CD8-positive, alpha-beta memory T cell (primary cell): ENCODE measurements at regions not wholly inside any gene's neighbourhood (a gene's known extent, or its start where the extent isn't known, plus 50 kb on each side); places are given as distances from the start of the nearest gene placed in this dataset.

ENCODE experiments used
- CTCF ChIA-PET: fragments of 350-600 bp; sonication (Branson Sonifier 250); formaldehyde crosslinking; loops from one replicate; lab custom pipeline; 2021; ENCODE audit warnings: antibody characterized with exemption; lab: Charles Lee
- POLR2A ChIA-PET: fragments of 350-600 bp; sonication (Branson Sonifier 250); formaldehyde crosslinking; loops from one replicate; lab custom pipeline; 2021; ENCODE audit warnings: antibody characterized with exemption; lab: Charles Lee
- DNase-seq, 5 donors: peaks; one replicate each; pipeline versions ENCODE4 v3.0.0 to v3.0.0-alpha.2; 2020 to 2022; ENCODE audit warnings: mixed read lengths in 1 of 5
- H3K27ac ChIP-seq: one replicate; pipeline ENCODE4 v1.7.0; 2013; ENCODE audit warnings: low read depth, mild to moderate bottlenecking, low read length, moderate library complexity
- H3K27me3 ChIP-seq: 2 replicates; pipeline ENCODE4 v1.7.0; 2013; ENCODE audit warnings: low read length, mild to moderate bottlenecking; ENCODE audit not compliant: insufficient read depth, poor library complexity, severe bottlenecking
- H3K36me3 ChIP-seq: 2 replicates; pipeline ENCODE4 v1.7.0; 2013; ENCODE audit warnings: mild to moderate bottlenecking, low read length, moderate library complexity; ENCODE audit not compliant: insufficient read depth
- H3K4me1 ChIP-seq: 2 replicates; pipeline ENCODE4 v1.7.0; 2013; ENCODE audit warnings: mild to moderate bottlenecking, low read length, moderate library complexity; ENCODE audit not compliant: insufficient read depth
- H3K4me3 ChIP-seq: 2 replicates; pipeline ENCODE4 v1.7.0; 2013; ENCODE audit warnings: mild to moderate bottlenecking, low read length
- H3K9me3 ChIP-seq: 2 replicates; pipeline ENCODE4 v1.7.0; 2013; ENCODE audit warnings: mild to moderate bottlenecking, low read length
- H3K27ac Mint-ChIP-seq, 8 donors: one replicate each; pipeline ENCODE4 v1.8.0; 2020 to 2021; ENCODE audit warnings: mixed read lengths in 8 of 8, mild to moderate bottlenecking in 6 of 8, inconsistent platforms in 3 of 8, moderate library complexity in 3 of 8
- H3K27me3 Mint-ChIP-seq, 2 donors: one replicate each; pipeline ENCODE4 v1.8.0; 2020 to 2021; ENCODE audit warnings: mixed read lengths in 2 of 2, mild to moderate bottlenecking in 1 of 2, moderate library complexity in 1 of 2
- H3K36me3 Mint-ChIP-seq, 3 donors: one replicate each; pipeline ENCODE4 v1.8.0; 2020 to 2021; ENCODE audit warnings: mixed read lengths in 3 of 3, inconsistent platforms in 1 of 3, mild to moderate bottlenecking in 1 of 3
- H3K4me1 Mint-ChIP-seq, 3 donors: one replicate each; pipeline ENCODE4 v1.8.0; 2020 to 2021; ENCODE audit warnings: mixed read lengths in 3 of 3, inconsistent platforms in 1 of 3, mild to moderate bottlenecking in 1 of 3
- H3K4me3 Mint-ChIP-seq, 7 donors: one replicate each; pipeline ENCODE4 v1.8.0; 2020 to 2021; ENCODE audit warnings: mixed read lengths in 7 of 7, mild to moderate bottlenecking in 6 of 7, moderate library complexity in 4 of 7, inconsistent platforms in 2 of 7
- H3K9me3 Mint-ChIP-seq, 5 donors: one replicate each; pipeline ENCODE4 v1.8.0; 2020 to 2022; ENCODE audit warnings: mixed read lengths in 5 of 5, mild to moderate bottlenecking in 3 of 5, moderate library complexity in 2 of 5, inconsistent platforms in 1 of 5

DNA sequence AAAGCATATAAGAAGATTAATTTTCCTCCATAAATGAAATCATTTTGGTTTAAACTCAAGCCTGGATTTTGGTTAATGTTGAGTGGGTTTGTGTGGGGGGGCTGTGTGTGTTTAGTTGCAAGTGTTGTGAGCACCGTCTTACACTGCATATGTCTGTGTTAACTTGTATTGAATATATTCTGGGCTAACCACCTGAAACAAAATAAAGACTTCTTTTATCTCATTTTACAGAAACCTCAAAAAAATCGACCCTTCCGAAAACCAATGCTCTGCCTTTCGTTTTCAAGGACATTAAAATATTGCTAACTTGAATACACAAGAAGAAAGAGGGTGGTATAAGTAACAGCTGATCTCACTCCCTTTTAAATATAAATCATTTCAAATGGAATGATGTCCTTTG, 192.2 kb upstream of the BLID start:
- no peaks in the 10 kb centered on the region for H3K36me3 Mint-ChIP-seq
- Histone ChIP-seq H3K9me3 (no peaks in the 10 kb centered on the region), H3K36me3 (no peaks in the 10 kb centered on the region), H3K4me3 (no peak overlapping the region), H3K27ac (no peak overlapping the region), H3K4me1 (no peaks in the 10 kb centered on the region), H3K27me3 (no peaks in the 10 kb centered on the region)
- ChIA-PET POLR2A (no interaction called here), CTCF (no interaction called here)
- H3K4me1 Mint-ChIP-seq: no peaks in the 10 kb centered on the region
- H3K27ac Mint-ChIP-seq: no peak overlapping the region
- H3K9me3 Mint-ChIP-seq: no peaks in the 10 kb centered on the region
- DNase-seq: no peak
- peaks cover 0 to 3% of the 10 kb centered on the region in 2 donors for H3K27me3 Mint-ChIP-seq
- no peak overlapping the region for H3K4me3 Mint-ChIP-seq

- Histone ChIP-seq H3K9me3 (no peaks in the 10 kb centered on the region), H3K27ac (no peak overlapping the region), H3K27me3 (no peaks in the 10 kb centered on the region), H3K4me1 (no peaks in the 10 kb centered on the region), H3K36me3 (no peaks in the 10 kb centered on the region), H3K4me3 (no peak overlapping the region)
- H3K36me3 Mint-ChIP-seq: no peaks in the 10 kb centered on the region
- CTCF ChIA-PET: no interaction called here
- peaks cover 0 to 3% of the 10 kb centered on the region in 2 donors for H3K27me3 Mint-ChIP-seq
- POLR2A ChIA-PET: no interaction called here
- H3K4me1 Mint-ChIP-seq: no peaks in the 10 kb centered on the region
- H3K4me3 Mint-ChIP-seq: no peak overlapping the region
- no peaks in the 10 kb centered on the region for H3K9me3 Mint-ChIP-seq
- DNase-seq: no peak
- H3K27ac Mint-ChIP-seq: no peak overlapping the region
Observed at GRCh38 chr11:122307476-122308035, 191.5 kb upstream of the BLID start.

GRCh38 chr11:122306831-122307391, 190.9 kb upstream of the BLID start:
- no peak overlapping the region for H3K4me3 ChIP-seq
- POLR2A ChIA-PET: no interaction called here
- DNase-seq: no peak
- Mint-ChIP-seq H3K9me3 (no peaks in the 10 kb centered on the region), H3K4me3 (no peak overlapping the region), H3K27ac (no peak overlapping the region), H3K36me3 (no peaks in the 10 kb centered on the region), H3K4me1 (no peaks in the 10 kb centered on the region), H3K27me3 (peaks cover 0 to 3% of the 10 kb centered on the region in 2 donors)
- H3K4me1 ChIP-seq: no peaks in the 10 kb centered on the region
- no peaks in the 10 kb centered on the region for H3K27me3 ChIP-seq
- H3K27ac ChIP-seq: no peak overlapping the region
- no peaks in the 10 kb centered on the region for H3K36me3 ChIP-seq
- H3K9me3 ChIP-seq: no peaks in the 10 kb centered on the region
- CTCF ChIA-PET: no interaction called here

DNA sequence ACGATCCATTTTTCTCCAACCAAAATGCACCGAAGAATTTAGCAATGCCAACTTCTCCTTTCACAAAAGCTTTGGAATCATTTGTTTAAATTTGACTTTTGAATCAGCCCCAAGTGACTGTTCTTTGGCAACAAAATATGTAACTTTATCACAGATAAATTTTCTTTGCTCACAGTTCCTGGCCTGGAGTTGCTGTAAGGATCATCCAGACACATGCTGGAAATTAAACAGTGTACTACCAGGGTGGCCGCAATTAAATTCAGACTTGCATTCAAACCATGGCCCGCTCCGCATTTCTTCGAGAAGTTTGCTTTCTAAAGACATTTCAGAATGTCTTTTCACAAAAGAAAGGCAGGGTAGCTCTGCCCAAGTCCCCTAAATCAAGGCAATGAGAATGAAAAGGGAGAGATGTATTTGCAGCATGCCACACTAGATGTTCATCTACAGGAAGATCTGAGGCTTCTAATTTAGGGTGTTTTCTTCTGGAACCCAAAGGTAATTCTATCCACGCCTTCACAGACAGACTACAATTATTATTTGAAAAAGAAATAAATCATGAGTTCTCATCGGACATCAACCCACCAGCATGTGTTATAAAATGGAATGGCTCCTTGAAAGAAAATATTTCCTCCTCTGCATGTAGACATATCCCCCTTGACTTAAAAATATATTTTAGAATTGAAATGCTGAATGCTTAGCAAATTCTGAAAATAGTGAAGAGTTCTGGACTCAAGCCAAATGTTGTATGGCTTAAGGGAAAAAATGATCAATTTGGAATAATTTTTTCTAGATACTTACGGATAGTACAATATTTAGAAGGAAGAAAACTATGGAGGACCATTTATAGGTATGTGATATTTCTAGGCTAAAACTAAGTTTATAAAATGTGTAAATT, 189.7 kb upstream of the BLID start:
- H3K36me3 Mint-ChIP-seq: no peaks in the 10 kb centered on the region
- no peaks in the 10 kb centered on the region for H3K4me1 Mint-ChIP-seq
- Histone ChIP-seq H3K36me3 (no peaks in the 10 kb centered on the region), H3K4me3 (no peak overlapping the region), H3K27ac (no peak overlapping the region), H3K9me3 (no peaks in the 10 kb centered on the region), H3K4me1 (no peaks in the 10 kb centered on the region), H3K27me3 (no peaks in the 10 kb centered on the region)
- peaks cover 0 to 3% of the 10 kb centered on the region in 2 donors for H3K27me3 Mint-ChIP-seq
- POLR2A ChIA-PET: no interaction called here
- no peak for DNase-seq
- CTCF ChIA-PET: no interaction called here
- no peak overlapping the region for H3K4me3 Mint-ChIP-seq
- H3K9me3 Mint-ChIP-seq: no peaks in the 10 kb centered on the region
- no peak overlapping the region for H3K27ac Mint-ChIP-seq

- Histone ChIP-seq H3K4me3 (no peak overlapping the region), H3K9me3 (no peaks in the 10 kb centered on the region), H3K4me1 (no peaks in the 10 kb centered on the region), H3K36me3 (no peaks in the 10 kb centered on the region), H3K27me3 (no peaks in the 10 kb centered on the region), H3K27ac (no peak overlapping the region)
- H3K36me3 Mint-ChIP-seq: no peaks in the 10 kb centered on the region
- no peak for DNase-seq
- POLR2A ChIA-PET: no interaction called here
- peaks cover 3 to 4% (median 3%) of the 10 kb centered on the region in 5 donors for H3K9me3 Mint-ChIP-seq
- CTCF ChIA-PET: no interaction called here
- H3K4me3 Mint-ChIP-seq: no peak overlapping the region
- H3K4me1 Mint-ChIP-seq: no peaks in the 10 kb centered on the region
- no peak overlapping the region for H3K27ac Mint-ChIP-seq
- H3K27me3 Mint-ChIP-seq: peaks cover 0 to 3% of the 10 kb centered on the region in 2 donors
Observed at GRCh38 chr11:122304973-122305372, 189.0 kb upstream of the BLID start.

GRCh38 chr11:122304306-122304705, 188.3 kb upstream of the BLID start:
- no peak for DNase-seq
- Mint-ChIP-seq H3K4me3 (no peak overlapping the region), H3K36me3 (no peaks in the 10 kb centered on the region), H3K4me1 (no peaks in the 10 kb centered on the region), H3K27ac (no peak overlapping the region), H3K9me3 (peaks cover 5 to 10% (median 7%) of the 10 kb centered on the region in 5 donors), H3K27me3 (peaks cover 0 to 4% of the 10 kb centered on the region in 2 donors)
- no peaks in the 10 kb centered on the region for H3K36me3 ChIP-seq
- H3K4me1 ChIP-seq: no peaks in the 10 kb centered on the region
- ChIA-PET CTCF (no interaction called here), POLR2A (no interaction called here)
- no peak overlapping the region for H3K4me3 ChIP-seq
- no peaks in the 10 kb centered on the region for H3K27me3 ChIP-seq
- no peaks in the 10 kb centered on the region for H3K9me3 ChIP-seq
- no peak overlapping the region for H3K27ac ChIP-seq

- Histone ChIP-seq H3K36me3 (no peaks in the 10 kb centered on the region), H3K4me3 (no peak overlapping the region), H3K4me1 (no peaks in the 10 kb centered on the region), H3K27me3 (no peaks in the 10 kb centered on the region), H3K9me3 (no peaks in the 10 kb centered on the region), H3K27ac (no peak overlapping the region)
- Mint-ChIP-seq H3K4me1 (no peaks in the 10 kb centered on the region), H3K4me3 (no peak overlapping the region), H3K36me3 (no peaks in the 10 kb centered on the region), H3K27ac (no peak overlapping the region), H3K27me3 (no peaks in the 10 kb centered on the region), H3K9me3 (peaks cover 10 to 21% (median 14%) of the 10 kb centered on the region in 5 donors)
- DNase-seq: no peak
- ChIA-PET CTCF (no interaction called here), POLR2A (no interaction called here)
Observed at GRCh38 chr11:122294041-122294440, 178.0 kb upstream of the BLID start.

- Mint-ChIP-seq H3K27me3 (no peaks in the 10 kb centered on the region), H3K36me3 (no peaks in the 10 kb centered on the region), H3K4me3 (no peak overlapping the region), H3K27ac (no peak overlapping the region), H3K4me1 (no peaks in the 10 kb centered on the region), H3K9me3 (peaks cover 9 to 16% (median 9%) of the 10 kb centered on the region in 5 donors)
- DNase-seq: no peak
- POLR2A ChIA-PET: no interaction called here
- H3K27me3 ChIP-seq: no peaks in the 10 kb centered on the region
- H3K4me1 ChIP-seq: no peaks in the 10 kb centered on the region
- H3K9me3 ChIP-seq: no peaks in the 10 kb centered on the region
- no peaks in the 10 kb centered on the region for H3K36me3 ChIP-seq
- CTCF ChIA-PET: no interaction called here
- H3K27ac ChIP-seq: no peak overlapping the region
- no peak overlapping the region for H3K4me3 ChIP-seq
Observed at GRCh38 chr11:122293296-122294023, 177.4 kb upstream of the BLID start.
